ENCODE measurements at regions not wholly inside any gene's neighbourhood (a gene's known extent, or its start where the extent isn't known, plus 50 kb on each side); places are given as distances from the start of the nearest gene placed in this dataset.

GRCh38 chr3:24715171-24715792, 220.6 kb upstream of the THRB start:
- Histone ChIP-seq H3K14ac (replicated peaks; ENCODE audit: low read depth, low read length) (no peak overlapping the region), H2BK120ac (ENCODE audit: low read depth, low read length) (no peak overlapping the region), H3K23ac (ENCODE audit: low read depth, low read length) (no peak overlapping the region), H4K91ac (ENCODE audit: insufficient read depth, low read depth, low read length) (no peak overlapping the region), H3K9me1 (ENCODE audit: insufficient read depth, low read length) (no peaks in the 10 kb centered on the region), H3K18ac (ENCODE audit: low read depth, low read length) (no peak overlapping the region), H2BK15ac (ENCODE audit: low read depth, low read length) (no peak overlapping the region), H3K9ac (ENCODE audit: low read depth, low read length) (no peak overlapping the region), H2AK5ac (ENCODE audit: low read depth, low read length) (no peak overlapping the region), H3K4me1 (ENCODE audit: control insufficient read depth, insufficient read depth, low read length) (no peaks in the 10 kb centered on the region), H3K9me3 (ENCODE audit: control insufficient read depth, insufficient read depth, low read length) (no peaks in the 10 kb centered on the region), H2AK9ac (replicated peaks; ENCODE audit: low read depth, low read length, poor library complexity) (no peak overlapping the region), H3K27ac (ENCODE audit: insufficient read depth, low read length) (no peak overlapping the region), H3K27me3 (ENCODE audit: control insufficient read depth, insufficient read depth, low read length) (no peaks in the 10 kb centered on the region), H4K20me1 (ENCODE audit: insufficient read depth, low read length) (no peaks in the 10 kb centered on the region), H2AFZ (replicated peaks; ENCODE audit: low read length, poor library complexity) (no peak overlapping the region), H3K56ac (ENCODE audit: extremely low read depth, insufficient read depth, low read length) (no peak overlapping the region), H3K4me2 (ENCODE audit: low read depth, low read length) (no peak overlapping the region), H3K36me3 (ENCODE audit: control insufficient read depth, insufficient read depth, low read length) (no peaks in the 10 kb centered on the region), H4K5ac (ENCODE audit: low read depth, low read length) (no peak overlapping the region), H2BK5ac (ENCODE audit: low read depth, low read length, poor library complexity, severe bottlenecking) (no peak overlapping the region), H3K79me1 (ENCODE audit: low read depth in 1 of 2, low read length in 2 of 2) (no peaks in the 10 kb centered on the region), H2BK20ac (ENCODE audit: low read depth, low read length) (no peak overlapping the region), H3K4ac (ENCODE audit: low read depth, low read length) (no peak overlapping the region), H3K4me3 (ENCODE audit: insufficient read depth, low read depth, low read length) (no peak overlapping the region), H4K8ac (ENCODE audit: low read depth in 2 of 2, low read length in 2 of 2) (no peak overlapping the region)
- ChIA-PET CTCF (no interaction called here), POLR2A (ENCODE audit: unreplicated experiment) (no interaction called here)
- intact Hi-C loops (cut with micrococcal nuclease), result no loop called here
- DNase-seq (no peak), ATAC-seq (ENCODE audit: low read depth) (no peak)
- BruUV-seq (replicated peaks), result no TSS peak
- in situ Hi-C loops (cut with MboI; ENCODE audit: low sequenced_read_pairs), result no loop called here
- dilution Hi-C loops (cut with HindIII; ENCODE audit: low sequenced_read_pairs, unreplicated experiment), result no loop called here
- WGBS, 2 experiments (ENCODE audit: extremely low coverage in 2 of 2, insufficient read length in 1 of 2), result 92% methylated on average over 2 of the region's 5 CpGs; no CpG with 5 or more reads in 1 of the 2 experiments
- no peak for TF ChIP-seq RFX5 (IDR thresholded peaks at IDR 0.05; ENCODE audit: low read depth, low read length)
- no peak for TF ChIP-seq ELK1 (IDR thresholded peaks at IDR 0.05; ENCODE audit: borderline replicate concordance, low read depth, low read length)
- no peak for TF ChIP-seq NFE2L2 (IDR thresholded peaks at IDR 0.05; ENCODE audit: low read depth, low read length)
- TF ChIP-seq RCOR1 (IDR thresholded peaks at IDR 0.05; ENCODE audit: insufficient replicate concordance, low read length), result no peak
- TF ChIP-seq USF2 (IDR thresholded peaks at IDR 0.05; ENCODE audit: low read depth, low read length), result no peak
- no peak for TF ChIP-seq MAZ (IDR thresholded peaks at IDR 0.05; ENCODE audit: borderline replicate concordance, low read depth, low read length)
- no peak for TF ChIP-seq RAD21 (IDR thresholded peaks at IDR 0.05; ENCODE audit: low read length)
- TF ChIP-seq FOS (IDR thresholded peaks at IDR 0.05; ENCODE audit: low read depth, low read length), result no peak
- no peak for TF ChIP-seq CTCF (conservative IDR thresholded peaks at IDR 0.05; ENCODE audit: low read depth, low read length)
- no peak for TF ChIP-seq BHLHE40 (IDR thresholded peaks at IDR 0.05; ENCODE audit: low read depth, low read length)
- no peak for TF ChIP-seq CEBPB (IDR thresholded peaks at IDR 0.05; ENCODE audit: low read depth, low read length)
- no peak for TF ChIP-seq MAFK (IDR thresholded peaks at IDR 0.05; ENCODE audit: low read depth, low read length)
- TF ChIP-seq POLR2A (IDR thresholded peaks at IDR 0.05; ENCODE audit: low read depth, low read length), result no peak
- TF ChIP-seq MXI1 (IDR thresholded peaks at IDR 0.05; ENCODE audit: borderline replicate concordance, low read depth, low read length), result no peak
- TF ChIP-seq CHD1 (IDR thresholded peaks at IDR 0.05; ENCODE audit: low read depth, low read length), result no peak
- no peak for TF ChIP-seq SMC3 (IDR thresholded peaks at IDR 0.05; ENCODE audit: low read depth, low read length)
